ENCODE measurements at regions not wholly inside any gene's neighbourhood (a gene's known extent, or its start where the extent isn't known, plus 50 kb on each side); places are given as distances from the start of the nearest gene placed in this dataset.

DNA sequence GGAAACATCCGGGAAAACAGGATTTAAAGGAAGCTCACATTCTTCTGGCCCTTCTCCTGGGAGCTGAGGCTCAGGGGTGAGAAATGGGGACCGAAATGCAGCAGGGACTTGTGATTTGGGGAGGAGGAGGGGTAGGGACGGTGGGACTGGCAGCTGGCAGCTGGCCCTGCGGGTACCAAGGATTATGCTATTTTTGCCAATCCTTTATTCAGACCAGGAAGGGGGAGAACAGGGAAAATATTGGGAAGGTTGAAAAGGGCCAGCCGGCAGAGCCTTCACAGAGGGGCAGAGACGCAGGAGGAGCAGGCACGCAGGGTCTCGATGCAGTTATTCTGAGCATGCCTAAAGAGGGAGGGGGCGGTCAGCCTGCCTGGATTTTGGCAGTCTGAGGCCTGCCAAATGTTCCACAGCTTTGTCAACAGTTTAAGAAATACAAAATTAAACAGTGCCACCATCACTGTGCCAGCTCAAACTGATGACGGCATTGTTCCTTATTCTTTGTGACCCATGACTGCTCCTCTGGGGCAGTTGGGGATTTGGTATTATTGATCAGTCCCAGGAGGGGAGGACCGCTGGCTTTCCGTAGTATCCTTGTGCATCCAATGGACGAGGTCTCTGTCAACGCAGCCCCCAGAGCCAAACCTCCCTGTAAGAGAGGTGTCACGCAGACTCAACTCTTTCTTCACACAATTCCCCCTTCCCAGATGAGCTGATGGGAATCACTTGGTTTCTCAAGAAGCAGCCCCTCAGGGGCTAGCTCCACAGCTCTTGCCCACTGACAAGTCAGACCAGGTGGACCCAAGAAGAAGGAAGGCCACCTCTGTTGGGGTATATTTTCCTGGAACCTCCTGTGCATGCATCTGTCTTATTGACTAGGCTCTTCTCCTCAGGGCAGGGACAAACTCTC lies 553.3 kb downstream of the BNC2 start:
- WGBS (ENCODE audit: low lambda C conversion rate, missing lambda C conversion rate), result 81% methylated on average over 15 of the region's 15 CpGs
- Histone ChIP-seq H3K4me1 (ENCODE audit: insufficient read depth) (peaks cover 5% of the 10 kb centered on the region), H3K9me2 (replicated peaks; ENCODE audit: insufficient read depth) (no peaks in the 10 kb centered on the region), H3K36me3 (replicated peaks; ENCODE audit: insufficient read depth, low read depth) (no peaks in the 10 kb centered on the region), H3K27me3 (no peaks in the 10 kb centered on the region), H3K79me2 (no peaks in the 10 kb centered on the region), H3K27ac (no peak overlapping the region), H2AFZ (no peak overlapping the region), H3K4me2 (no peak overlapping the region), H3K9me3 (ENCODE audit: low read depth) (no peaks in the 10 kb centered on the region), H4K20me1 (ENCODE audit: insufficient read depth, poor library complexity, severe bottlenecking) (no peaks in the 10 kb centered on the region), H3K4me3 (no peak overlapping the region)
- TF ChIP-seq EZH2 (IDR thresholded peaks at IDR 0.05; ENCODE audit: borderline replicate concordance), result no peak
- TF ChIP-seq, protein P1, sequence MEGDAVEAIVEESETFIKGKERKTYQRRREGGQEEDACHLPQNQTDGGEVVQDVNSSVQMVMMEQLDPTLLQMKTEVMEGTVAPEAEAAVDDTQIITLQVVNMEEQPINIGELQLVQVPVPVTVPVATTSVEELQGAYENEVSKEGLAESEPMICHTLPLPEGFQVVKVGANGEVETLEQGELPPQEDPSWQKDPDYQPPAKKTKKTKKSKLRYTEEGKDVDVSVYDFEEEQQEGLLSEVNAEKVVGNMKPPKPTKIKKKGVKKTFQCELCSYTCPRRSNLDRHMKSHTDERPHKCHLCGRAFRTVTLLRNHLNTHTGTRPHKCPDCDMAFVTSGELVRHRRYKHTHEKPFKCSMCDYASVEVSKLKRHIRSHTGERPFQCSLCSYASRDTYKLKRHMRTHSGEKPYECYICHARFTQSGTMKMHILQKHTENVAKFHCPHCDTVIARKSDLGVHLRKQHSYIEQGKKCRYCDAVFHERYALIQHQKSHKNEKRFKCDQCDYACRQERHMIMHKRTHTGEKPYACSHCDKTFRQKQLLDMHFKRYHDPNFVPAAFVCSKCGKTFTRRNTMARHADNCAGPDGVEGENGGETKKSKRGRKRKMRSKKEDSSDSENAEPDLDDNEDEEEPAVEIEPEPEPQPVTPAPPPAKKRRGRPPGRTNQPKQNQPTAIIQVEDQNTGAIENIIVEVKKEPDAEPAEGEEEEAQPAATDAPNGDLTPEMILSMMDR (IDR thresholded peaks at IDR 0.05; ENCODE audit: poor library complexity), result no peak
- TF ChIP-seq EZH2phosphoT487 (IDR thresholded peaks at IDR 0.05; ENCODE audit: low read depth, severe bottlenecking, unreplicated experiment), result no peak
- no peak for DNase-seq (ENCODE audit: low spot score)

DNA sequence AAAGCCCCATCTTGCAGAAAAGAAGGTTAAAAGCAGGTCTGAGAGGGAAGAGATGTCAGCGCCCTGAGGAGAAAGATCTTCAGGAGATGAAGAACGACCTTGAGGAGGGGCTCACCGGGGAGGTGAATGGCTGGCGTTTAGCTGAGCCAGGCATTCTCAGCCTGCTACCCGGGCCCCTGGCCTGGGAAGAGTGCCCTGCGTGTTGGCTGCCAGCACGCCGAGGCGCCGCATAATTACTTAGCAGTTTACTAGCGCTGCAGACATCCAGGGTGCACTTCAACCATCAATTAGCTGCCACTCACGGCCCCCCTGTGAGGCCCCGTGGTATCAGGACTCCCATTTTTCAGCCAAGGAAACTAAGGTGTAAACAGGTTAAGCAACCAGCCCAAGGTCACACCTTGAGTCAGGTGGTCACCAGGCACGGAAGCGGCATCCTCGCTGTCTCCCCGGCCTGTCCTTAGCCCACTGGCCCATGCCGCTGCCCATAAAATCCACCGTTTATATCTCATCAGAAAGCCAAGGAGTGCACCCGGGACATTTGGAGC lies 551.9 kb downstream of the BNC2 start:
- Histone ChIP-seq H3K9me3 (ENCODE audit: low read depth) (no peaks in the 10 kb centered on the region), H3K4me3 (no peak overlapping the region), H3K36me3 (replicated peaks; ENCODE audit: insufficient read depth, low read depth) (no peaks in the 10 kb centered on the region), H3K4me2 (no peak overlapping the region), H3K9me2 (replicated peaks; ENCODE audit: insufficient read depth) (no peaks in the 10 kb centered on the region), H3K4me1 (ENCODE audit: insufficient read depth) (peaks cover 5% of the 10 kb centered on the region), H4K20me1 (ENCODE audit: insufficient read depth, poor library complexity, severe bottlenecking) (no peaks in the 10 kb centered on the region), H3K27me3 (no peaks in the 10 kb centered on the region), H3K79me2 (no peaks in the 10 kb centered on the region), H3K27ac (no peak overlapping the region), H2AFZ (no peak overlapping the region)
- no peak for TF ChIP-seq EZH2phosphoT487 (IDR thresholded peaks at IDR 0.05; ENCODE audit: low read depth, severe bottlenecking, unreplicated experiment)
- TF ChIP-seq, protein P1 (IDR thresholded peaks at IDR 0.05; ENCODE audit: poor library complexity), result no peak
- WGBS (ENCODE audit: low lambda C conversion rate, missing lambda C conversion rate), result 88% methylated on average over 20 of the region's 20 CpGs
- no peak for DNase-seq (ENCODE audit: low spot score)

DNA sequence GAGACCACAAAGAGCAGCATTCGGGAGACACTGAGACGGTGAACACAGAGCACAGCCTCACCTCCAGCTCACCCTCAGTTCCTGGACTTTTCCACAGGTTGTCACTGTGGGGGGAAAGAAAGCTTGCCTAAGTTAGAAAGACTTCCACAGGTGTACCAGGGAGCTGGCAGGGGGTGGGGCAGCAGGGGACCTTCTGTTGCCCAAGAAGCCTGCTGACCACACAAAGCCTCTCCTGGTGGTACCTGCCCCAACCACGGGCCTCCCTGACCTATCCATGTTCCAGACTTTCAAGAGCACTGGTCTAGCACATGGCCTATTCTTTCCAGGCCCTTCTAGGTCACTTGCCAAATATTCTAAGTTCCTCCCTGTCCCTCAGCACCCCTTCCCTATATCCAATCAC lies 550.8 kb downstream of the BNC2 start:
- Histone ChIP-seq H3K36me3 (replicated peaks; ENCODE audit: insufficient read depth, low read depth) (no peaks in the 10 kb centered on the region), H2AFZ (no peak overlapping the region), H3K79me2 (no peaks in the 10 kb centered on the region), H3K4me3 (no peak overlapping the region), H3K4me2 (no peak overlapping the region), H3K9me2 (replicated peaks; ENCODE audit: insufficient read depth) (no peaks in the 10 kb centered on the region), H3K9me3 (ENCODE audit: low read depth) (no peaks in the 10 kb centered on the region), H4K20me1 (ENCODE audit: insufficient read depth, poor library complexity, severe bottlenecking) (no peaks in the 10 kb centered on the region), H3K27ac (no peak overlapping the region), H3K4me1 (ENCODE audit: insufficient read depth) (peaks cover 5% of the 10 kb centered on the region), H3K27me3 (no peaks in the 10 kb centered on the region)
- TF ChIP-seq, protein P1 (IDR thresholded peaks at IDR 0.05; ENCODE audit: poor library complexity), result no peak
- DNase-seq (ENCODE audit: low spot score), result no peak
- 88% methylated on average over 3 of the region's 3 CpGs for WGBS (ENCODE audit: low lambda C conversion rate, missing lambda C conversion rate)
